CD4-positive, alpha-beta T cell treated with Interleukin-12 subunit alpha and Interleukin-12 subunit beta, for 1 hour (primary cell): ENCODE measurements at regions not wholly inside any gene's neighbourhood (a gene's known extent, or its start where the extent isn't known, plus 50 kb on each side); places are given as distances from the start of the nearest gene placed in this dataset.
"Not testable (repeated sequence)": the region's sequence is repeated elsewhere in the genome, so short reads cannot be mapped to it uniquely, and the experiment has no call there.

Experiments
- DNase-seq: peaks from one replicate; pipeline ENCODE4 v3.0.0-alpha.2; 2020

DNA sequence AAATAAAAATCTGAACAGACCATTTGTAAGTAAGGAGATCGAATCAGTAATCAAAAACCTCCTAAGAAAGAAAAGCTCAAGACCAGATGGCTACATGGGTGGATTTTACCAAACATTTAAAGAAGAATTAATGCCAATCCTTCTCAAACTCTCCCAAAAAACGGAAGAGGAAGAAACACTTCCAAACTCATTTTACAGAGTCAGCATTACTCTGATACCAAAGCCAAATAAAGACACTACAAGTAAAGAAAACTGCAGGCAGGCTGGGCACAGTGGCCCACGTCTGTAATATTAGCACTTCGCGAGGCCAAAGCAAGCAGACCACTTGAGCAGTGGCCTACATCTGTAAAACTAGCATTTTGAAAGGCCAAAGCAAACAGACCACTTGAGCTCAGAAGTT lies 159.8 kb downstream of the DPY19L2 start:
- no peak for DNase-seq

DNA sequence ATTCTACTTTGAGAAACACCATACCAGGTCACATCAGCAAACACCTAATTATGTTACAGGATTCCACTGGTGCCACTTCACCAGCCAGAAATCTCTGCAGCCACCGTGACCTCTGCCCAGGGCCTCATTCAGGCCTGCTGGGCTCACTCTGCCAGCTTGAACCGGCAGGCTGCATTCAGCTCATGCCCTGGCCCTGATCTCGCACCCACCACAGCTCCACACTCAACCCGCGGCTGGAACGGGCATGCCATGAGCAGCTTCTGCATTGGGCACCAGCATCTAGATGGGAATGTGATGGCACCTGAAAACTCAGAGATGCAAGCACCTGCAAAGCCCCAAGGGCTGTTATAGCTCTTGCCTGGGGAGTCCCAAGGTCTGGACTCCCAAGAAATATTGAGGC lies 168.7 kb downstream of the DPY19L2 start:
- no peak for DNase-seq

DNA sequence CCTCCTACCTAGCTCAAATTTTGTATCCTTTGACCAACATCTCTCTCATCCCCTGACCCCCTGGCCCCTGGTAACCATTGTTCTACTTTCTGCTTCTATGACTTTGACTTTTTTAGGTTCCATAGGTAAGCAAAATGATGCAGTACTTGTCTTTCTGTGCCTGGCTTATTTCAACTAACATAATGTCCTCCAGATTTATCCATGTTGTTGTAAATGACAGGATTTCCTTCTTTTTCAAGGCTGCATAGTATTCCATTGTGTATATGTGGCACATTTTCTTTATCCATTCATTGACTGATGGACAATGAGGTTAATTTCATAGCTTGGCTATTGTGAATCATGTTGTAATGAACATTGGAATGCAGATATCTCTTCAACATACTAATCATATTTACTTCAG lies 170.1 kb downstream of the DPY19L2 start:
- DNase-seq = no peak

DNA sequence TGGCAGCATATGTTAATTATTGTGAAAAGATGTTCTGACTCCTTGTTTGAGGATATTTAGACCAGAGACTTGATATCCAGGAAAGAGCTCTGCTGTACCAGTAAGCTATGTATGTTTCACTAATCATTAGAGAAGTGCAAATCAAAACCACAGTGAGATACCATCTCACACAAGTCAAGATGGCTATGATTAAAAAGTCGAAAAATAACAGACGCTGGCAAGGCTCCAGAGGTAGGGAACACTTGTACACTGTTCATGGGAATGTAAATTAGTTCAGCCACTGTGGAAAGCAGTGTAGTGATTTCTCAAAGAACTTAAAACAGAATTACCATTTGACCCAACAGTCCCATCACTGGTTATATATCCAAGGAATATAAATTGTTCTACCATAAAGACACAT lies 171.6 kb downstream of the DPY19L2 start:
- no peak for DNase-seq

DNA sequence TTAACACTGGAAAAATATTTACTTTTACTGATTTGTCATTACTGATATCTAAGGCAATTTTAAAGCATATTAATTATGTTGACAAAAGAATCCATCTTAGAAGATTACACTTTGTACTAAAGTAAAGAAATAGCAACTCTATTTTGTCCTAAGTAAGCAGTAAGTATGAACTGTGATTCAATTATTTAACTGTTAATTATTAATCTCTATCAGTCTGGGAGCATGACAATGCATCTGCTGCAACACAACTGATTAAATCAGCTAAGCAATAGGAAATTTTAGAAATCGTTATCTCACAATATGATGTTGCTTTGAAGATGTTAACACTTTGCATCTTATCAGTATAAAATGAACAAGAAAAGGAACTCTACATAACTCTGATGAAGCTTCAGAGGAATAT lies 172.3 kb downstream of the DPY19L2 start:
- DNase-seq = no peak

DNA sequence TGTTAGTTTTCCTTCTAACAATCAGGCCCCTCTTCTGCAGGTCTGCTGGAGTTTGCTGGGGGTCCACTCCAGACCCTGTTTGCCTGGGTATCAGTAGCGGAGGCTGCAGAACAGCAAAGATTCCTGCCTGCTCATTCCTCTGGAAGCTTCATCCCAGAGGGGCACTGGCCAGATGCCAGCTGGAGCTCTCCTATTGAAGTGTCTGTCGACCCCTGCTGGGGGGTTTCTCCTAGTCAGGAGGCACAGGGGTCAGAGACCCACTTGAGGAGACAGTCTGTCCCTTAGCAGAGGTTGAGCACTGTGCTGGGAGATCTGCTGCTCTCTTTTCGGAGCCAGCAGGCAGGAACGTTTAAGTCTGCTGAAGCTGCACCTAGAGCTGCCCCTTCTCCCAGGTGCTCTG lies 174.9 kb downstream of the DPY19L2 start:
- not testable (repeated sequence) for DNase-seq

DNA sequence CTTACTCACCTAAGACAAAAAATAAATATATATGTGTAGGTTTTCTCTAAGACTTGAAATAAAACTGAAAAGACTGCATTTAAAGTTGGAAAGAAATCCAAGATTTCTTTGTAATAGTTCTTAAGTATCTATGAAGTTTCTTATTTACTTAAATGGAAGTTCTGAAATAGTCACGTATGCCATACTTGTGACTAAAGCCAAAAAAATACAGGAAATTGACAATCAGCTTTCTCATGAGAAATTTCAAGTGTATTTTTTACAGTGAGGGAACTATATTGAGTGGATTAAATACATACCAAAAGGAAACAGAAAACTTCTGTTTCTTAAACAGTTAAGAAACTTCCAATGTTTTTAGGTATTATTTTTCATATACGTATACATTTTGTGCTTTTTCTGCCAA lies 188.1 kb downstream of the DPY19L2 start:
- no peak for DNase-seq

DNA sequence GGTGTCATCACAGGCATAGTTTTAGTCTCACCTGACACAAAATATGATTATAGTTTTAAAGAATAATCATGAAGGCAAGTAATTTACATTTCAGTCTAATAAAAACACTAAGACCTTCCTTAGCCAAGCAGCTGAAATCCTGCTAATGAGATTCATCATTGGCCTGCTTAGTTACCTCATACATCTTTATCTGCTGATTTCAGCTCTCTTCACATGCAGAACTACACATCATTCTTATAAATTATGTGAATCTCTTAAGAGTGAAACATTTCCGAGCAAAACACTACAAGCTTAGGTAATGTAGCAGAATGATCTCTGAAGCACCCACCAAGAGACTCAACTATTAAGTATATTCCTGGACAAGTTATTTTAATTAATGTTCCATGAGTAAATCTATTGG lies 198.1 kb downstream of the DPY19L2 start:
- DNase-seq = no peak

DNA sequence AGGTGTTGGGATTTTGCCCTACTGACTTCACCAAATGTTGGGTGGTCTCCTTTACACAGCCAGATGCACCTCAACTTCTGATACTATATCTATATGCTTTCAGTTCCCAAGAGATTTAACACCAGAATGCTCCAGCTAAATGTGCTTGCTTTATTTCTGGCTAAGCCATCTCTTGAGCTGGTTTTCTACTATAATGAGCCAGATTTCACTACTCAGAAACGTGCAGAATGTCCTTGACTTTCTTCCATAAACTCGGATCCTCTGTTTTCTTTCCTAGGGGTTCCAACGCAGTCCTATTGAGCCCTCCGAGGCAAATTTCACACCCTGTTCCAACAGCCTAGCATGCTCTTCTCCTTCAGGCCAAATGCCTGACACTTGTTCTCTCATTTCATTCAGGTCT lies 200.3 kb downstream of the DPY19L2 start:
- DNase-seq = no peak

DNA sequence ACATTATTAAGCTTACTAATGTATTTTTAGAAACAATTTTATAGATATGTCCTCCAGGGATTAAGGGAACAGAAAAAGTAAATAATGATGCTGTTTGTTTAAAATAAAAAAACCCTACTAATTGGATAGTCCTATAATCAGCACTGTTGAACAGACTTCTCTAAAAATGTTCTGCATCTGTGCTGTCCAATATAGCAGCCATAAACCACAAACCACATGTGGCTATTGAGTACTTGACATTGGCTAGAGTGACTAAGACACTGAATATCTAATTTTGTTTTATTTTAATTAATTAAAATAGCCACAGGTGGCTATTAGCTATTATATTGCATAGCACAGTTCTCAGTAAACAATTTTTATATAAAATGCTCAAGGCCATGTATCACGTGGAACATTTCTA lies 210.4 kb downstream of the DPY19L2 start:
- DNase-seq = no peak

DNA sequence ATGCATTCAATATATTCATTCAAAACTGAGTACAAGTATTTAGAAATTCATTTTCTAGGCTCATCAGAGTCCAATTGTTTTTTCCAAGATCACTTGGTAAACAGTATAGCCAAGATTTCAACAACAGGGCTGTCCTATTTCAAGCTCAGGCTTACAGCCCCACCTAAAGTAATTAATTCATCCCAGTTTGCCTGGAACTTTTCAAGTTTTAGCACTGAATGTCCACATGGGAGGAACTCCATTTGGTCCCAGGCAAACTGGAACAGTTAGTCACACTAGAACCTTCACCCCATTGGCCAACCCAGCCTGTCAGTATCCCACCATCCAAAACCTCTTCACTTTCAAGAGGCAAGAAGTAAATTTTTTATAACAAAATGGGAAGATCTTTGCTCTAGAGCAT lies 210.9 kb downstream of the DPY19L2 start:
- no peak for DNase-seq

DNA sequence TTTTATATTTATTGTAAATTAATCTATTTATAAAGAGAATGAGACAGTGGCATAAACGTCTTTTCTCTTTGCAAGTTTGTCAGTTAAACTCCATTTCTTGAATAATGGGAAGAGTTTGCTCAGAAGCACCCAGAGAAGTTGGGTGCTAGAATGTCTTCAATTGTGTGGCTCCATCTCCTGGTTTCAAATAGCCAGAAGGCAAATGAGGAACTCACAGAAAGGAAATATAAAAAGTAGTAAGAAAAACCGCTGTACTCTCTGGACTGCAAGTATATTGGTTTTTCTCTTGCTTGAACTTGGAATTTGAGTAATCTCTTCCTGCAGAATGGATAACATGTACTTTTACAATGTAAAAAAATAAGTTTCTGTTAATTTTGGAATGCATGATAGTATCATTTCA lies 217.5 kb downstream of the DPY19L2 start:
- no peak for DNase-seq

DNA sequence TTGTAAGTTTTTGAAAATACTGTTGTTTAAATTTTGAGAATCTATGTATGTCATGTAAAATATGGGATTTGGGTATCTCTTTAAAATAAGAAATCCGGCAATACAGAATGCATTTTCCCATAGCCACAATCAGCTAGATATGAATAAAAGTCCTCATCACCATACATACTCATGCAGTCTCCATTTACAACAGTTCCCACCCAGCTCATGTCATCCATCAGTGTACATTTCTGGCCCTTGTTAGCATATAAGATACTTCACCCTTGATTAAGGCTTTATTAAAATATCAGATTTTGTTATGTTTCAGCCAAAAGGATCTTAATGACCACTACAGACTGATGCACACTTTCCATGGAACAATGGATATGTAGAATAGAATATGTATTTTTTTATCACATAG lies 218.0 kb downstream of the DPY19L2 start:
- no peak for DNase-seq

DNA sequence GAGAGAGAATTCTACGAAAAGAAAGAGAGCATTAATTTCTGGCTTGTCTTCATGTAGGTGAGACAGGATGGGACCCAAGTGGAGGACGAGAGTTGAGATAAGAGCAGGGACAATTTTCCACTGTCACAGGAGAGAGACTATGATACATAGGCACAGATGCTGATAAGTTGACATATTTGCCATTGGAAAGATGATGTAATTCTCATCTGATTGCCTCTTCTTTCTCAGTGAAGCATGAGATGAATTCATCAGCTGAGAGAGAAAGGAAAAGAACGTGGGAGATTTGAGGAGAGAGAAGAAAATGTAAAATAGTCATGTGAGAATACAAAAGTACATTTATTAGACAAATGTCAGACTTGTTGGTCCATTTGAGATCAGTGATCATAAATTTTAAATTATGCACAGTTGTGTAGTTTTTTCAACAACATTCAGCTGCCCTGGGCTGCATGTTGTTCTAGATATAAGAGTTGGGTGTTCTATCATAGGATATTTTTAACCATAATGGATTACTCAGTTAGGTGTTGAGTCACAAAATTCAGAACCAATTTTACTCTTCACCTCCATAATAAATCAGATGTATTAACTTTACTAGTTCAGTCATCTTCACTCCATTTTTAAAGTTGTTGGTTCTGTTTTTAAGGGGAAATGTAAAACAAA lies 222.9 kb downstream of the DPY19L2 start:
- DNase-seq = no peak

DNA sequence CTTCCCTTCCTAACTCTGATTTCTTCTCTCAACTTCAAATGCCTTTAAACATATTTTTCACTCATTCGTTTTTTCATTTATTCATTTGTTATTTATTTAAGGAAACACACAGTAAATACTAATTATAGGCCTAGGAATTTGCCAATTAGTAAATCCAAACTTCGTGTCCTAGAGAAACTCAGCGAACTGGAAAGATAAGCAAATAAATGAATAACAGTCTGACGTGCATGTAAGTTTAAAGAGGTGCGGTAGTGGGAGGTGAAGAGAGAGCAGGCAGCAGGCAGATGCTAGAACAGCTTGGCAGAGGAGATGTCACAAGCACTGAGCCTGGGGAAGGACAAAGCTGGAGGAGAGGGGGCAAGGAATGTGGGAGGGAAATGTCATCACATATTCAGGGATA lies 228.2 kb downstream of the DPY19L2 start:
- DNase-seq = no peak

DNA sequence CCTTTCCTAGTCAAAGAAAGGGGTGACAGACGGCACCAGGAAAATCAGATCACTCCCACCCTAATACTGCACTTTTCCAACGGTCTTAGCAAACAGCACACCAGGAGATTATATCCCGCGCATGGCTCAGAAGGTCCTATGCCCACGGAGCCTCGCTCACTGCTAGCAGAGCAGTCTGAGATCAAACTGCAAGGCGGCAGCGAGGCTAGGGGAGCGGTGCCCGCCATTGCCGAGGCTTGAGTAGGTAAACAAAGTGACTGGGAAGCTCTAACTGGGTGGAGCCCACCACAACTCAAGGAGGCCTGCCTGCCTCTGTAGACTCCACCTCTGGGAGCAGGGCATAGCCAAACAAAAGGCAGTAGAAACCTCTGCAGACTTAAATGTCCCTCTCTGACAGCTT lies 233.9 kb downstream of the DPY19L2 start:
- not testable (repeated sequence) for DNase-seq

DNA sequence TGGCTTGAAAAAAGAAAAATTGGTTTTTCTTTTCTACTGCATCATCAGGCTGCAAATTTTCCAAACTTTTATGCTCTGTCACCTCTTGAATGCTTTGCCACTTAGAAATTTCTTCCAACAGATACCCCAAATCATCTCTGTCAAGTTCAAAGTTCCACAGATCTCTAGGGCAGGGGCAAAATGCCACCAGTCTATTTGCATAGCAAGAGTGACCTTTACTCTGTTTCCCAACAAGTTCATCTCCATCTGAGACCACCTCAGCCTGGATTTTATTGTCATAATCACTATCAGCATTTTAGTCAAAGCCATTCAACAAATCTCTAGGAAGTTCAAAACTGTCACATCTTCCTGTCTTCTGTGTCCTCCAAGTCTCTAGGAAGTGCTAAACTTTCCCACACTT lies 240.3 kb downstream of the DPY19L2 start:
- DNase-seq = not testable (repeated sequence)

DNA sequence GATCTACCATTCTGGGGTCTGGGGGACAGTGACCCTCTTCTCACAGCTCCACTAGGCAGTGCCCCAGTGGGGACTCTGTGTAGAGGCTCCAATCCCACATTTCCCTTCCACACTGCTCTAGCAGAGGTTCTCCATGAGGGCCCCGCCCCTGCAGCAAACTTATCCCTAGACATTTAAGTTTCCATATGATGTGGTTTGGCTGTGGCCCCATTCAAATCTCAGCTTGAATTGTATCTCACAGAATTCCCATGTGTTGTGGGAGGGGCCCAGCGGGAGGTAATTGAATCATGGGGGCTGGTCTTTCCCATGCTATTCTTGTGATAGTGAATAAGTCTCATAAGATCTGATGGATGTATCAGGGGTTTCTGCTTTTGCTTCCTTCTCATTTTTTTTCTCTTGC lies 241.3 kb downstream of the DPY19L2 start:
- not testable (repeated sequence) for DNase-seq

DNA sequence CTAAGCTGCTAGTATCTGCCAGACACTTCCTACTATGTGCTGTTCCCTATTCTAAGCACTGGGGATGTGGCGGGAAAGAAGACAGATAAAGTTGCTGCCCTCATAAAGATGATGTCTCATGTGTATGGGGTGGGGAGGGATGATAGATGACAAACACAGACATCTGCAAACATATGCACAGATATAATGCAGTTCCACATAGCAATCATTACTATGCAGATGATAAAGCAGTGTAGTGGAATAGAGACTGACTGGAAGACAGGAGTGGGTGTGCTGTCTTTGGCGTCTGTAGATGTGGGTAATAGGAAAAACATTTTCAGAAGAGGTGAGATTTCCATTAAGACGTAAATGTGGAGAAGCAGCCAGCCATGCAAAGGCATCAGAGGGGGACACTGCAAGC lies 243.6 kb downstream of the DPY19L2 start:
- DNase-seq = no peak

DNA sequence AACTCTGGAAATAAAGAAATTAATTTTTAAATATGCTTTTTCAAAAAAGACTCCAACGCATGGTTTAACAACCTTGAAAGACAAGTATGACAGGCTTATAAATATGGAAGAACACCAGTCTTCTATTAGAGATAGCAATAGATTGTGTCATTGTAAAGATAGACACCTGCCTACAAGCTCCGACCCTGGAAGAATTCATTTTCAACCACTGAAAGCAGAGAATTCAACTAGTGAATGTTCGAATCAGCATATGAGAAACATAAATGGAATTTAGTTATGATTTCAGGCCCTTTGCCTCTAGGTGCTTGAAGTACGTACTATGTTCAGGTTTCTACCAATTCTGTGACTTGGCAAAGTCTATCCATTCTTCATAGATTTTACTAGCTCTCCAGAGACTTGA lies 244.5 kb downstream of the DPY19L2 start:
- no peak for DNase-seq

DNA sequence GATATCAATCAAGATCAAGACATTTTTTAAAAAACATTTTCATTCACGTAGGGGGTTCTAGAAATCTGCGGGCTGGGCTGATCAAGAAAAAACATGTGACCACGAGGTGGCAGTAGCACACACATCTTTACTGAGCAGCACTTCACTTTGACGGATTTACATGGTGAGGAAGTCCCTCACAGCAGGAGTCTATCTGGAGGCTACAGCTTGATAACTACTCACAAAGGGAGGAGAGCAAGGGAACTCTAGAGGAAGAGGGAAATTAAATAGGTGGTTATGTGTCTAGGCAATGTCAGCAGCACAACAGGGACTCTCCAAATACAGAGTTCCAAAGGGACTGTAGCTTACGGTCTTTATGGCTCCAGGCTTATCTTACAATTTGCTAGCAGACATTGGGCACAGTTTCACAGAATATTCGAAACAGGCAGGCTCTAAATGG lies 248.1 kb downstream of the DPY19L2 start:
- peak; percentile 27 for DNase-seq

DNA sequence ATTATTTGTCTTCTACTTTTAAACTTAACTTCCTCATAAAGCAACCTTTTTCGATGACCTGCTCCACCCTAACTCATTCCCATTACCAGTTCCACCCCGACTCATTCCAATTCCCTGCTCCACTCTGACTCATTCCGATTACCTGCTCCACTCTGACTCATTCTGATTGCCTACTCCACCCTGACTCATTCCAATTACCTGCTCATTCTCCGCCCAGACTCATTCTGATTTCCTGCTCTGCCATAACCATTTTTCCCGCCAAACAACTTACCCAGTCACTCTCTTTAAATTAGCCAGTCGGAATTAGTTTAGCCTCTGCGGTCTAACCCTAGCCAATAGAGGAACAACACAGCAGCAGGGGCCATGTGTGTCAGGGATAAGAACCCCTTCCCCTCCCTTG lies 249.1 kb downstream of the DPY19L2 start:
- no peak for DNase-seq

DNA sequence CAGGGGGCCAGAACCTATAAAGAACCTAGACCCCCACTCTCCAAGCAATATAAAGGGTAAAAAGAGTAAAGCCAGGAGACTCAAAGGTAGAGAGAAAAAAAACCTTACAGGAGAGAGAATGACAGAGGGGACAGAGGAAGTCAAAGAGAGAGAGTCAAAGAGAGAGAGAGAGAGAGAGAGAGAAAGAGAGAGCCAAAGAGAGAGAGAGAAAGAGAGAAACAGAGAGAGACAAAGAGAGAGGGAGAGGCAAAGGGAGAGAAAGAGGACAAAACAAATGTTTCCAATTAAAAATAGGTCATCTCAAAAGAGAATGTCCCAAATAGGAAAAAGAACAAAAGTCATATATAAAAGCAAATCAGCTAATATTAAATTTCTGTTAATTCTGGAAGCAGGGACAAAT lies 251.5 kb downstream of the DPY19L2 start:
- no peak for DNase-seq

DNA sequence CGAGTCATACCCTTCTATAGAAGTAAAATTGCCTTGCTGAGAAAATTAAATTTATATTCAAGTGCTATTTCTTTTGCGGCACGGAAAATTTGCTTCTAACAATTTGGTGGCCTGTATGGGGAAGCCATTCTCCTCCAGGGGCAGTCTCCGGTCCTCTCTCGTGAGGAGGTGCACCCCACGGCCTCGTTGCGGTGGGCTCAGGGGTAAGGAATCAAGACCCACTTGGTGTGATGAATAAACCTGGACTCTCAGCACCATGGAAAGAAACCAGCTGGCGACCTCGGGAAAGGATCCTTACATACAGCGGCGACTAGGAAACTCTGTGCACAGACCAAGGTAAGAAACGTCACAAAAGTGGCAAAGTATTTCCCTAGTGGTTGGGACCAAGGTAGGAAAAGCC lies 252.9 kb downstream of the DPY19L2 start:
- no peak for DNase-seq

DNA sequence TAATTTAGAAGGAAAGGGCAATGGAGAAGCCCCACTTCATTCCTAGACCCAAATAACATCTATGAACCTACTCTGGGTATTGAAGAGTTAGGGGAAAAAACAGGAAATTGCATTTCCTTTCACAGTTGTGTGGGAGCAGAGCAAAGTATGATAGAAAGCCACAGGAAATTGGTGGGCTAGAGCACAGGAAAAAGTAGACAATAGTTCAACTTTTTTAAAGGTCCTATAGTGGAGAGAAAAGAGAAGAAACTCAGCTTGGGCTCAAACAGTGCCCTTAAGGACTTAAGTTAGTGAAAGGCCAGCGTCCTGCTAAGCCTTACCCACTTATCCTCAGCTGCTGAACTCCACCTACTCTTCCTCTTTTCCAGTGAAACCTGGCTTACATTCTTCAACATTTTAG lies 258.1 kb downstream of the DPY19L2 start:
- DNase-seq = no peak

DNA sequence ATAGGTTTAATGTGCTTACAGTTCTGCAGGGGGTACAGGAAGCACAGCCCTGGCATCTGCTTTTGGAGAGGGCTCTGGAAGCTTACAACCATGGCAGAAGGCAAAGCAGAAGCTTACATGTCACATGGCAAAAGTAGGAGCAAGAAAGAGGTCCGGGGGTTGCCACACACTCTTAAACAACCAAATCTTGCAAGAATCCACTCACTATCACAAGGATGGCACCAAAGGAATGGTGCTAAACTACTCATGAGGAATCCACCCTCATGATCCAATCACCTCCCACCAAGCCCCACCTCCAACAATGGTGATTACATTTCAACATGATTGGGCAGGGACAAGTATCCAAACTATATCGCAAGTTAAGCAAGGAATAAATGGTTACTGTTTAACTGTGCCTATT lies 255.8 kb upstream of the AVPR1A start:
- DNase-seq = no peak
